Spinal cord (tissue), 10 donors: ENCODE measurements at regions not wholly inside any gene's neighbourhood (a gene's known extent, or its start where the extent isn't known, plus 50 kb on each side); places are given as distances from the start of the nearest gene placed in this dataset. TPM values are rescaled to one million over a fixed set of nuclear protein-coding genes. Genes with fewer than 3 reads are reported as not detected.

Experiments
- DNase-seq, 6 donors: peaks; one replicate each; pipeline versions ENCODE4 v3.0.0 to v3.0.0-alpha.2; 2013 to 2015; ENCODE audit warnings: low spot score in 6 of 6, low read depth in 4 of 6
- H3K27ac ChIP-seq: one replicate; pipeline ENCODE4 v1.5.1; 2013; ENCODE audit warnings: low read depth, low read length, control low read depth
- H3K27me3 ChIP-seq: one replicate; pipeline ENCODE4 v1.6.1; 2013; ENCODE audit warnings: low read length; ENCODE audit not compliant: control insufficient read depth, insufficient read depth
- H3K36me3 ChIP-seq: one replicate; pipeline ENCODE4 v1.6.1; 2013; ENCODE audit warnings: low read length; ENCODE audit not compliant: control insufficient read depth, insufficient read depth
- H3K4me1 ChIP-seq: one replicate; pipeline ENCODE4 v1.6.1; 2013; ENCODE audit warnings: low read length; ENCODE audit not compliant: control insufficient read depth, insufficient read depth
- H3K4me3 ChIP-seq: one replicate; pipeline ENCODE4 v1.5.1; 2013; ENCODE audit warnings: low read depth, low read length, control low read depth
- H3K9me3 ChIP-seq: one replicate; pipeline ENCODE4 v1.6.1; 2013; ENCODE audit warnings: low read length; ENCODE audit not compliant: control insufficient read depth, insufficient read depth
- WGBS: methylation state at CpG from one replicate; pipeline ENCODE4 v1.1.5; 2013; ENCODE audit warnings: missing lambda C conversion rate; ENCODE audit not compliant: insufficient coverage; 5-methylcytosine and 5-hydroxymethylcytosine counted together
- small RNA-seq: library from RNA; depleted of rRNA; stranded (forward); fragments of <200 nt; gene quantifications from one replicate; pipeline ENCODE3, GENCODE V24; 2014; ENCODE audit warnings: low replicate concordance
- donor health status: healthy.

GRCh38 chr3:87349833-87350232 lies 73.4 kb upstream of the POU1F1 start:
- no CpG with 5 or more reads among the region's 2 CpGs for WGBS
- no peak for DNase-seq
- no peaks in the 10 kb centered on the region for H3K36me3 ChIP-seq
- no peaks in the 10 kb centered on the region for H3K27me3 ChIP-seq
- H3K4me1 ChIP-seq, result no peaks in the 10 kb centered on the region
- H3K27ac ChIP-seq, result no peak overlapping the region
- no peak overlapping the region for H3K4me3 ChIP-seq
- no peaks in the 10 kb centered on the region for H3K9me3 ChIP-seq

GRCh38 chr3:87336761-87337160 lies 60.4 kb upstream of the POU1F1 start:
- H3K4me3 ChIP-seq, result no peak overlapping the region
- H3K27ac ChIP-seq, result no peak overlapping the region
- no peaks in the 10 kb centered on the region for H3K27me3 ChIP-seq
- H3K9me3 ChIP-seq, result no peaks in the 10 kb centered on the region
- no peak for DNase-seq
- H3K4me1 ChIP-seq, result no peaks in the 10 kb centered on the region
- no peaks in the 10 kb centered on the region for H3K36me3 ChIP-seq

GRCh38 chr3:87335931-87336330 lies 59.5 kb upstream of the POU1F1 start:
- no peaks in the 10 kb centered on the region for H3K36me3 ChIP-seq
- no peaks in the 10 kb centered on the region for H3K27me3 ChIP-seq
- DNase-seq, result no peak
- H3K4me3 ChIP-seq, result no peak overlapping the region
- H3K9me3 ChIP-seq, result no peaks in the 10 kb centered on the region
- H3K4me1 ChIP-seq, result no peaks in the 10 kb centered on the region
- no peak overlapping the region for H3K27ac ChIP-seq
- WGBS, result 86% methylated on average over 1 of the region's 1 CpG

- no peak overlapping the region for H3K27ac ChIP-seq
- no peak overlapping the region for H3K4me3 ChIP-seq
- H3K36me3 ChIP-seq, result no peaks in the 10 kb centered on the region
- H3K27me3 ChIP-seq, result no peaks in the 10 kb centered on the region
- no peaks in the 10 kb centered on the region for H3K4me1 ChIP-seq
- H3K9me3 ChIP-seq, result no peaks in the 10 kb centered on the region
- 100% methylated on average over 2 of the region's 5 CpGs for WGBS
- no peak for DNase-seq
Observed at GRCh38 chr3:87333393-87333892, 57.1 kb upstream of the POU1F1 start.

- WGBS, result 92% methylated on average over 2 of the region's 6 CpGs
- Histone ChIP-seq H3K27ac (no peak overlapping the region), H3K36me3 (no peaks in the 10 kb centered on the region), H3K4me3 (no peak overlapping the region), H3K27me3 (no peaks in the 10 kb centered on the region), H3K9me3 (no peaks in the 10 kb centered on the region), H3K4me1 (no peaks in the 10 kb centered on the region)
- DNase-seq, result no peak
Observed at GRCh38 chr3:87332789-87333188, 56.4 kb upstream of the POU1F1 start.

GRCh38 chr3:87329065-87329464 lies 52.7 kb upstream of the POU1F1 start:
- WGBS, result no CpG with 5 or more reads among the region's 1 CpG
- H3K4me1 ChIP-seq, result no peaks in the 10 kb centered on the region

More at GRCh38 chr3:87329065-87329464, 52.7 kb upstream of the POU1F1 start:
- H3K27me3 ChIP-seq, result no peaks in the 10 kb centered on the region
- no peak overlapping the region for H3K4me3 ChIP-seq
- DNase-seq, result no peak
- no peaks in the 10 kb centered on the region for H3K9me3 ChIP-seq
- no peaks in the 10 kb centered on the region for H3K36me3 ChIP-seq
- H3K27ac ChIP-seq, result no peak overlapping the region

Small RNAs in the stretch of these regions (small RNA-seq; reads per million reads assigned to genes)
- not detected for gene RNU6-873P
- gene RNU6ATAC6P, result not detected
